ENCODE measurements at regions not wholly inside any gene's neighbourhood (a gene's known extent, or its start where the extent isn't known, plus 50 kb on each side); places are given as distances from the start of the nearest gene placed in this dataset.
"Not testable (repeated sequence)": the region's sequence is repeated elsewhere in the genome, so short reads cannot be mapped to it uniquely, and the experiment has no call there.

GRCh38 chr10:125518397-125518796 lies 164.6 kb downstream of the TEX36 start:
- TF ChIP-seq CTCF, POLR2A (IDR thresholded peaks at IDR 0.05): not testable (repeated sequence)
